T-helper 1 cell (primary cell): ENCODE measurements at regions not wholly inside any gene's neighbourhood (a gene's known extent, or its start where the extent isn't known, plus 50 kb on each side); places are given as distances from the start of the nearest gene placed in this dataset.
A peak's percentile ranks its signal among the peaks of the same experiment; 100 is the strongest.
"Not testable (repeated sequence)": the region's sequence is repeated elsewhere in the genome, so short reads cannot be mapped to it uniquely, and the experiment has no call there.

Experiments
- DNase-seq, 5 donors: peaks; one replicate each; pipeline ENCODE4 v3.0.0-alpha.2; 2012 to 2020

DNA sequence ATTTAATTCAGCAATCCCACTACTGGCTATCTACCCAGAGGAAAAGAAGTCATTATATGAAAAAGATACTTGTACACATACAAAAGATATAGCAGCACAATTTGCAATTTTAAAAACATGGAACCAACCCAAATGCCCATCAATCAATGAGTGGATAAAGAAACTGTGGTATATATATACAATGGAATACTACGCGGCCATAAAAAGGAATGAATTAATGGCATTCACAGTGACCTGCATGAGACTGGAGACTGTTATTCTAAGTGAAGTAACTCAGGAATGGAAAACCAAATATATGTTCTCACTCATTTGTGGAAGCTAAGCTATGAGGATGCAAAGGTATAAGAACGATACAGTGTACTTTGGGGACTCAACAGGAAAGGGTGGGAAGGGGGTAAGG, 102.8 kb upstream of the KCNMA1 start:
- DNase-seq = not testable (repeated sequence)

- no peak for DNase-seq
These were observed 101.0 kb upstream of the KCNMA1 start for GRCh38 chr10:77738496-77739158.

- DNase-seq = no peak
These were observed 100.0 kb upstream of the KCNMA1 start for GRCh38 chr10:77737608-77738007.

DNA sequence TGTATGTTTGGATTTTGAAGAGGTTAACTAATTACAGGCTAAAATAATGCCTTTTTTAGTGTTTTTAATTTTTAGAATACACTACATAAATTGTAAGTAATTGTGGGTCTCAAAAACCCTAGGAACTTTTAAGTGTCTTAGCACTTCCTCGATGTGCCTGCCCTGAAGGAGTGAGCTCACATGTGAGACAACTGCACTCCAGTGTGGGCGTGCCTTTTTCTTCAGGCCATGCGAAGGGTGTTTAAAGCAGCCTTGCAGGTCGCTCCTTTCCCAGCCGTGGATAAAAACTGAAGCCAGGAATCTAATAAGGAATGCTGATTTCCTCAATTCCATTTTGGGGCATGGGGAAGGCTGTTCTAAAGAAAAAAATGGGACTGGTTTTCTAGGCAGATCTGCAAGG, 97.5 kb upstream of the KCNMA1 start:
- not testable (repeated sequence) for DNase-seq

GRCh38 chr10:77732213-77733003, 94.8 kb upstream of the KCNMA1 start:
- no peak for DNase-seq

DNA sequence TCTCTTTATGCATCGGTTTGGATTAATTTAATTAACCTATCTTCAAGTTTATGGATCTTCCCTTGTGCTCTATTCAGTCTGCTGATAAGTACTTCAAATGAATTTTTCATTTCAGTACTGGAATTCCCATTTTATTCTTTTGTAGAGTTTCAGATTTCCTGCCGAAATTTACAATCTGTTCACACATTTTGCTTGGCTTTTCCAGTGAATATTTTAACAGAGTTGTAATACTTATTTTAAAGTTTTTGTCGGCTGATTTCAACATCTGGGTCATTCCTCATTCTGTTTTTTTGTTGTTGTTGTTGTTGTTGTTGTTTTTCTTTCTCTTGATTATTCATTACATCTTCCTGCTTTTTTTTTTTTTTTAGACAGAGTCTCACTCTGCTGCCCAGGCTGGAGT, 89.9 kb upstream of the KCNMA1 start:
- no peak for DNase-seq

DNA sequence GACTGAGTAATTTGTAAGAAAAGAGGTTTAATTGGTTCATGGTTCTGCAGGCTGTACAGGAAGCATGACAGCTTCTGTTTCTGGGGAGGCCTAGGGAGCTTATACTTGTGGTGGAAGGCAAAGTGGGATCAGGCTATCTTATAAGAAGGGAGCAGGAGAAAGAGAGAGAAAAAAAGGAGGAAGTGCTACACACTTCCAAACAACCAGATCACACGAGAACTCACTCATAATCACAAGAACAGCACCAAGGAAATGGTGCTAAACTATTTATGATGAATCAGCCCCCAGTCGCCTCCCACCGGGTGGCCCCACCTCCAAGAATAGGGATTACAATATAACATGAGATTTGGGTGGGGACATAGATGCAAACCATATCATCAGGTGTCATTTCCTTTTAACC, 89.1 kb upstream of the KCNMA1 start:
- DNase-seq = no peak

GRCh38 chr10:77726301-77726700, 88.7 kb upstream of the KCNMA1 start:
- DNase-seq = no peak

GRCh38 chr10:77724820-77725219, 87.2 kb upstream of the KCNMA1 start:
- DNase-seq = no peak

DNA sequence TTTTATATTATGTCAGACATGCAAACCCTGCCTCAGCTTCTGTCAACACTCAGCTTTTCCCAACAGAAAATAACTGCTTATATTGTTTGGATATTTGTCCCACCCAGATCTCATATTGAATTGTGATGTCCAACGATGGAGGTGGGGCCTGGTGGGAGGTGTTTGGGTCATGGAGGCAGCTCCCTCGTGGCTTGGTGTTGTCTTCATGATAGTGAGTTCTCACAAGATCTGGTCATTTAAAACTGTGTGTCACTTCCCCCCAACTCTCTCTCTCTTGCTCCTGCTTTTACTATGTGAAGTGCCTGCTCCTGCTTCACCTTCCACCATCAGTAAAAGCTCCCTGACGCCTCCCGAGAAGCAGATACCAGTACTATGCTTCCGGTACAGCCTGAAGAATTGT, 85.8 kb upstream of the KCNMA1 start:
- no peak for DNase-seq

DNA sequence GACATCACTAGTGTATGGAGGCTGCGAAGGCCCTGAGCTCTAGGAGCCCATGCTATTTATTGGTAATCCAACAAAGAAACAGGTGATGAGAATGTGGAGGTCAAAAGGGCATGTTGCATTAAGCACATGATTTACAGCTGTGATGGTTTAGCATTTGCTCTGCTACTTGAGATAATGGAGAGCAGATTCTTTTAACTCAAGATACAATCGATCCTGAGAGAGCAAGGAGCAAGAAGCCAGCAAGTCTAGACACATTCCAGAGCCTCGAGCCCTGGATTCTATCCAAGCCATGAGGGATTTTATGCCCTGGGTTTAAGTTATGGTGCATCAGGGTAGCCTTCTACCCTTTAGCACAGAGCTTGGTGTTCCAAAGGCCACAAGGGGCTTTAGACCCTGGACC, 85.3 kb upstream of the KCNMA1 start:
- DNase-seq = not testable (repeated sequence)

- DNase-seq = no peak
These were observed 84.2 kb upstream of the KCNMA1 start for GRCh38 chr10:77721815-77722214.

- DNase-seq = no peak
These were observed 81.3 kb upstream of the KCNMA1 start for GRCh38 chr10:77718957-77719356.

DNA sequence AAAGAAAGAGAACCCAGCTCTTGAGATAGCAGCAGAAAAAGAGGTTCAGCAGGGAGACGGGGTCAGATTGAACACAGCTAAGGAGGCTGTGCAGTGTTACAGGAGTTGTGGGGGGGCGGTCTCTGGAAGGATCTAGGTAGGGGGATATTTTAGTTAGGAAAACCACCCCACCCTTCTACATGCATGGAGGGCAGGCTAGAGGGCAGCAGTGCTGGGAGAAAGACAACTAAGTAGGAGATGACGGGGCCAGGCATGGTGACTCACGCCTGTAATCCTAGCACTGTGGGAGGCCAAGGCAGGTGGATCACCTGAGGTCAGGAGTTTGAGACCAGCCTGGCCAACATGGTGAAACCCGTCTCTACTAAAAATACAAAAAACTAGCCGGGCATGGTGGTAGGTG, 80.7 kb upstream of the KCNMA1 start:
- not testable (repeated sequence) for DNase-seq

- DNase-seq = no peak
These were observed 79.7 kb upstream of the KCNMA1 start for GRCh38 chr10:77717336-77717735.

GRCh38 chr10:77716458-77717317, 79.1 kb upstream of the KCNMA1 start:
- DNase-seq = no peak

DNA sequence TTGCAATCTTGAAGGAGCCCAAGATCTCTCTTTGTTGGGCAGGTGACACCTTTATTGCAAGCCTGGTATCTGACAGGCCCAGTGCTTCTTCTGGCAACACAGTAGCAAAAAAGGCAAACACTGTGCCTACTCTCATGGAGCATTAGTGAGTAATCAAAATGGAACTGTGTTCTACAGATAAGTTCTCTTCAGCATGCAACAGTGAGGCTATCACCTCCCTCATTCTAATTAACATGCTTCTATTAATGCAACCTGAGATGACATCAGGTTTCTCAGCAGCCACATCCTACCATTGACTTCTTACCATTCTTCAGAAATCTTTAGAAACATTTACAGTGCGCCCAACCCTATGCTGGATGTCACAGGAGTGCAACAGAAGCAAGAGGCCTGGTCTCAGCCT, 77.9 kb upstream of the KCNMA1 start:
- DNase-seq = no peak

GRCh38 chr10:77715088-77715487, 77.5 kb upstream of the KCNMA1 start:
- no peak for DNase-seq

- no peak for DNase-seq
These were observed 76.1 kb upstream of the KCNMA1 start for GRCh38 chr10:77713521-77714280.

- DNase-seq = no peak
These were observed 74.6 kb upstream of the KCNMA1 start for GRCh38 chr10:77712207-77712606.

GRCh38 chr10:77711683-77712049, 74.1 kb upstream of the KCNMA1 start:
- no peak for DNase-seq

- DNase-seq = peak; percentile 39 to 58 (median 54)
These were observed 73.4 kb upstream of the KCNMA1 start for GRCh38 chr10:77710759-77711682.
